B cell (primary cell): ENCODE measurements at regions not wholly inside any gene's neighbourhood (a gene's known extent, or its start where the extent isn't known, plus 50 kb on each side); places are given as distances from the start of the nearest gene placed in this dataset.

Experiments used
- ATAC-seq: fragments of 200-7000 bp; cut with Tn5 transposase; one replicate; pipeline ENCODE4 v1.10.0; 2021; ENCODE audit warnings: low read depth, mild to moderate bottlenecking, moderate number of reproducible peaks, moderate library complexity
- CTCF ChIA-PET: fragments of 350-600 bp; sonication (Branson Sonifier 250); formaldehyde crosslinking; loops from one replicate; lab custom pipeline; 2021; ENCODE audit warnings: antibody characterized with exemption, inconsistent platforms; lab: Charles Lee
- POLR2A ChIA-PET: fragments of 350-600 bp; sonication (Branson Sonifier 250); formaldehyde crosslinking; loops from one replicate; lab custom pipeline; 2021; ENCODE audit warnings: antibody characterized with exemption; lab: Charles Lee
- DNase-seq: peaks from one replicate; pipeline ENCODE4 v3.0.0; 2013
- H2AFZ ChIP-seq: 2 replicates; pipeline ENCODE4 v1.6.1; 2012; ENCODE audit warnings: mild to moderate bottlenecking, low read depth, low read length; ENCODE audit not compliant: insufficient read depth, poor library complexity, severe bottlenecking
- H3K27ac ChIP-seq, 2 donors: 1 replicate in 1 of 2; 2 replicates in 1 of 2; pipeline ENCODE4 v1.5.1; 2012 to 2013; ENCODE audit warnings: low read length in 2 of 2, mild to moderate bottlenecking in 2 of 2, moderate library complexity in 1 of 2
- H3K27me3 ChIP-seq, 4 experiments: fragments of 200-600 bp in 1 of 4; sonication (generic) in 1 of 4; replicated peaks in 1 of 4; 1 replicate in 2 of 4; 2 replicates in 2 of 4; pipeline versions ENCODE4 v1.6.1 to v1.7.0; 2013 to 2016; ENCODE audit warnings: low read length in 3 of 4, mild to moderate bottlenecking in 2 of 4, mixed read lengths in 1 of 4, moderate library complexity in 1 of 4; ENCODE audit not compliant: insufficient read depth in 4 of 4, control insufficient read depth in 3 of 4; ENCODE audit errors: control extremely low read depth in 1 of 4
- H3K36me3 ChIP-seq, 2 experiments: replicated peaks in 1 of 2; 1 replicate in 1 of 2; 2 replicates in 1 of 2; pipeline versions ENCODE4 v1.6.1 to v1.7.1; 2013; ENCODE audit warnings: low read length in 1 of 2; ENCODE audit not compliant: insufficient read depth in 2 of 2, control insufficient read depth in 1 of 2; ENCODE audit errors: control extremely low read depth in 1 of 2, extremely low read depth in 1 of 2
- H3K4me1 ChIP-seq, 2 donors: fragments of 200-600 bp in 1 of 2; sonication (generic) in 1 of 2; 1 replicate in 1 of 2; 2 replicates in 1 of 2; pipeline versions ENCODE4 v1.5.1 to v1.6.1; 2013 to 2017; ENCODE audit warnings: low read length in 2 of 2; ENCODE audit not compliant: control insufficient read depth in 2 of 2, insufficient read depth in 2 of 2
- H3K4me2 ChIP-seq: replicated peaks from 2 replicates; pipeline ENCODE3; 2012; ENCODE audit warnings: mild to moderate bottlenecking, low read depth, low read length; ENCODE audit not compliant: poor library complexity, severe bottlenecking
- H3K4me3 ChIP-seq, 5 experiments: fragments of 200-600 bp in 1 of 5; sonication (generic) in 1 of 5; 1 replicate in 3 of 5; 2 replicates in 2 of 5; pipeline versions ENCODE4 v1.5.1 to v1.7.0; 2011 to 2016; ENCODE audit warnings: low read length in 4 of 5, mild to moderate bottlenecking in 4 of 5, low read depth in 2 of 5, control low read depth in 1 of 5, moderate library complexity in 1 of 5; ENCODE audit not compliant: insufficient read depth in 1 of 5; ENCODE audit errors: control extremely low read depth in 1 of 5, extremely low read depth in 1 of 5
- H3K79me2 ChIP-seq: fragments of 200-600 bp; sonication (generic); one replicate; pipeline ENCODE4 v1.6.0; 2016; ENCODE audit warnings: low read length; ENCODE audit not compliant: control insufficient read depth, insufficient read depth
- H3K9ac ChIP-seq: fragments of 200-600 bp; sonication (generic); 2 replicates; pipeline ENCODE4 v1.6.1; 2017; ENCODE audit warnings: mild to moderate bottlenecking, low read length, moderate library complexity
- H3K9me3 ChIP-seq, 3 donors: one replicate each; pipeline versions ENCODE4 v1.6.1 to v1.7.1; 2013; ENCODE audit warnings: low read length in 2 of 3; ENCODE audit not compliant: control insufficient read depth in 2 of 3, insufficient read depth in 1 of 3; ENCODE audit errors: control extremely low read depth in 1 of 3
- H4K20me1 ChIP-seq: 2 replicates; pipeline ENCODE4 v1.6.0; 2012; ENCODE audit warnings: mild to moderate bottlenecking, low read length; ENCODE audit not compliant: insufficient read depth, control insufficient read depth, poor library complexity, severe bottlenecking
- H3K27ac Mint-ChIP-seq: one replicate; pipeline ENCODE4 v1.8.0; 2021; ENCODE audit warnings: mixed read lengths
- H3K27me3 Mint-ChIP-seq: one replicate; pipeline ENCODE4 v1.8.0; 2021; ENCODE audit warnings: mixed read lengths
- H3K4me1 Mint-ChIP-seq: one replicate; pipeline ENCODE4 v1.8.0; 2021; ENCODE audit warnings: mixed read lengths
- H3K4me3 Mint-ChIP-seq: one replicate; pipeline ENCODE4 v1.8.0; 2021; ENCODE audit warnings: mixed read lengths
- H3K9me3 Mint-ChIP-seq: one replicate; pipeline ENCODE4 v1.8.0; 2022; ENCODE audit warnings: mixed read lengths; ENCODE audit not compliant: insufficient read depth
- EZH2 ChIP-seq: IDR thresholded peaks from 2 replicates; pipeline ENCODE4 v1.6.1; 2012; ENCODE audit warnings: borderline replicate concordance, low read depth, mild to moderate bottlenecking, moderate library complexity, low read length; ENCODE audit not compliant: insufficient read depth, poor library complexity, severe bottlenecking
- WGBS: methylation state at CpG from one replicate; pipeline ENCODE4 v1.1.5; 2013; ENCODE audit warnings: missing lambda C conversion rate; ENCODE audit not compliant: insufficient coverage; 5-methylcytosine and 5-hydroxymethylcytosine counted together
- intact Hi-C: fragments of 100-400 bp; cut with micrococcal nuclease; formaldehyde crosslinking; loops from one replicate; pipeline ENCODE4 v1.10.0; 2022
- TF ChIP-seq, protein P1 (sequence below): fragments of 200-600 bp; IDR thresholded peaks from one replicate; pipeline ENCODE4 v1.8.0; 2022; ENCODE audit warnings: antibody characterized with exemption, mild to moderate bottlenecking

DNA sequence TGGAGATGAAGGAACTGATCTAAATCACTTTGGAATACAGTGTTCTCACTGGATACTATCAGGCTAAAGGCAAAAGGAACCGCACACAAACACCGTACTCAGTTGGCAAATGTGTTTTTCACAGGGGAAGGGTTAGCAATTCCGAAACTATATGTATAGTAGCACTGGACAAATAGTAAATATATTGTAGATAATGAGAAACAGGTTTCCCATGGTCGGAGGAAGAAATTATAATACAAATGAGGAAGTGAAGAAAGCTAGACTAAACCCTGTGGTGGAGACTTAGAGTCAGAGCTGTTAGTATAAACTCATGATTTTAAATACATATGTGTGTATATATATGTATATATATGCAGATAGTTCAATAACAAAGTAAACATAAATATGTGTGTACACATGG, 414.1 kb upstream of the SALL1 start:
- H3K9ac ChIP-seq, result no peak overlapping the region
- Mint-ChIP-seq H3K4me1 (peaks cover 2% of the 10 kb centered on the region), H3K27me3 (no peaks in the 10 kb centered on the region), H3K4me3 (no peak overlapping the region), H3K9me3 (peaks cover 3% of the 10 kb centered on the region), H3K27ac (no peak overlapping the region)
- ATAC-seq, result no peak
- H4K20me1 ChIP-seq, result no peaks in the 10 kb centered on the region
- H3K4me3 ChIP-seq, result no peak overlapping the region
- no peaks in the 10 kb centered on the region for H3K36me3 ChIP-seq
- no CpG with 5 or more reads among the region's 4 CpGs for whole genome bisulfite sequencing
- H3K27me3 ChIP-seq, result no peaks in the 10 kb centered on the region
- POLR2A ChIA-PET, result no interaction called here
- H3K79me2 ChIP-seq, result no peaks in the 10 kb centered on the region
- DNase-seq, result no peak
- no peak overlapping the region for H3K4me2 ChIP-seq
- no peak overlapping the region for H2AFZ ChIP-seq
- no peak overlapping the region for H3K27ac ChIP-seq
- H3K4me1 ChIP-seq, result no peaks in the 10 kb centered on the region
- intact Hi-C loops, result no loop called here
- no peaks in the 10 kb centered on the region for H3K9me3 ChIP-seq
- CTCF ChIA-PET, result interaction anchor here (0.7 kb wide), 1 partner anchor 183 kb away, joined by 3 read pairs; no protein-coding TSS in a partner anchor
- no peak for TF ChIP-seq EZH2
- TF ChIP-seq, protein P1, sequence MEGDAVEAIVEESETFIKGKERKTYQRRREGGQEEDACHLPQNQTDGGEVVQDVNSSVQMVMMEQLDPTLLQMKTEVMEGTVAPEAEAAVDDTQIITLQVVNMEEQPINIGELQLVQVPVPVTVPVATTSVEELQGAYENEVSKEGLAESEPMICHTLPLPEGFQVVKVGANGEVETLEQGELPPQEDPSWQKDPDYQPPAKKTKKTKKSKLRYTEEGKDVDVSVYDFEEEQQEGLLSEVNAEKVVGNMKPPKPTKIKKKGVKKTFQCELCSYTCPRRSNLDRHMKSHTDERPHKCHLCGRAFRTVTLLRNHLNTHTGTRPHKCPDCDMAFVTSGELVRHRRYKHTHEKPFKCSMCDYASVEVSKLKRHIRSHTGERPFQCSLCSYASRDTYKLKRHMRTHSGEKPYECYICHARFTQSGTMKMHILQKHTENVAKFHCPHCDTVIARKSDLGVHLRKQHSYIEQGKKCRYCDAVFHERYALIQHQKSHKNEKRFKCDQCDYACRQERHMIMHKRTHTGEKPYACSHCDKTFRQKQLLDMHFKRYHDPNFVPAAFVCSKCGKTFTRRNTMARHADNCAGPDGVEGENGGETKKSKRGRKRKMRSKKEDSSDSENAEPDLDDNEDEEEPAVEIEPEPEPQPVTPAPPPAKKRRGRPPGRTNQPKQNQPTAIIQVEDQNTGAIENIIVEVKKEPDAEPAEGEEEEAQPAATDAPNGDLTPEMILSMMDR, result no peak

DNA sequence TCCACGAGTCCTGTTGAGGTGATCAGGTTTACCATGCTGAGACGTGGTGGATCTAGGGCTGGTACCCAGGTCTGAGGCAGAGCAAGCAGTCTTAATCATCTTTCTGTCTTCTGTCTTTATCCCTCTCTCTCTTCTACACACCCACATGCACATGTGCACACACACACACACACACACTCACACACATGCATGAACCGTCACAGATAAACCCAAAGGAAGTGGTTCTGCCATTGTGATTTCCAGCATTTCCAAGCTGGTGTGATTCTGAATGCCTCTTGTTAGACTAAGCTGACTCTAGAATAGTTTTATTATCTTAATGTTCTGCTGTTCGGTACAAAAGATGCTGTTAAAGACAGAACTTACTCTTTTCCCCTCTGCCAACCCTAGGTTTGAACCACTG, 411.8 kb upstream of the SALL1 start:
- Histone ChIP-seq H3K9ac (no peak overlapping the region), H3K79me2 (no peaks in the 10 kb centered on the region), H2AFZ (no peak overlapping the region), H3K27ac (no peak overlapping the region), H4K20me1 (no peaks in the 10 kb centered on the region), H3K4me1 (no peaks in the 10 kb centered on the region), H3K27me3 (no peaks in the 10 kb centered on the region), H3K4me2 (no peak overlapping the region), H3K4me3 (no peak overlapping the region), H3K9me3 (no peaks in the 10 kb centered on the region), H3K36me3 (no peaks in the 10 kb centered on the region)
- 80% methylated on average over 2 of the region's 4 CpGs for WGBS
- Mint-ChIP-seq H3K27ac (no peak overlapping the region), H3K4me3 (no peak overlapping the region), H3K9me3 (peaks cover 4% of the 10 kb centered on the region), H3K27me3 (no peaks in the 10 kb centered on the region), H3K4me1 (no peaks in the 10 kb centered on the region)
- ATAC-seq (no peak), DNase-seq (no peak)
- ChIA-PET POLR2A (no interaction called here), CTCF (no interaction called here)
- no peak for TF ChIP-seq EZH2
- TF ChIP-seq, protein P1, result no peak
- intact Hi-C loops, result no loop called here
